GM21515 (cell line): ENCODE measurements at regions not wholly inside any gene's neighbourhood (a gene's known extent, or its start where the extent isn't known, plus 50 kb on each side); places are given as distances from the start of the nearest gene placed in this dataset.

ENCODE experiments used
- ATAC-seq: cut with Tn5 transposase; IDR thresholded peaks from one replicate; pipeline ENCODE4 v1.9.1; 2021; ENCODE audit not compliant: unreplicated experiment

GRCh38 chr20:51163996-51164600, 141.2 kb upstream of the KCNG1 start:
- ATAC-seq: no peak

- no peak for ATAC-seq
Measured at GRCh38 chr20:51162015-51162414, 139.1 kb upstream of the KCNG1 start.

- no peak for ATAC-seq
Measured at GRCh38 chr20:51160821-51161220, 137.9 kb upstream of the KCNG1 start.

GRCh38 chr20:51159981-51160380, 137.1 kb upstream of the KCNG1 start:
- ATAC-seq: no peak

GRCh38 chr20:51159303-51159702, 136.4 kb upstream of the KCNG1 start:
- no peak for ATAC-seq

GRCh38 chr20:51158226-51158625, 135.3 kb upstream of the KCNG1 start:
- no peak for ATAC-seq

GRCh38 chr20:51156041-51156982, 133.4 kb upstream of the KCNG1 start:
- ATAC-seq: no peak

- ATAC-seq: no peak
Measured at GRCh38 chr20:51154708-51155690, 132.1 kb upstream of the KCNG1 start.

- ATAC-seq: no peak
Measured at GRCh38 chr20:51153867-51154707, 131.2 kb upstream of the KCNG1 start.

GRCh38 chr20:51148941-51149340, 126.0 kb upstream of the KCNG1 start:
- no peak for ATAC-seq

- no peak for ATAC-seq
Measured at GRCh38 chr20:51144476-51144875, 121.6 kb upstream of the KCNG1 start.

- no peak for ATAC-seq
Measured at GRCh38 chr20:51143652-51144051, 120.7 kb upstream of the KCNG1 start.

- ATAC-seq: no peak
Measured at GRCh38 chr20:51142448-51142847, 119.5 kb upstream of the KCNG1 start.

- ATAC-seq: no peak
Measured at GRCh38 chr20:51140671-51141070, 117.8 kb upstream of the KCNG1 start.

GRCh38 chr20:51139891-51140290, 117.0 kb upstream of the KCNG1 start:
- ATAC-seq: no peak

GRCh38 chr20:51138576-51138975, 115.7 kb upstream of the KCNG1 start:
- no peak for ATAC-seq

GRCh38 chr20:51137461-51137860, 114.6 kb upstream of the KCNG1 start:
- ATAC-seq: no peak

- no peak for ATAC-seq
Measured at GRCh38 chr20:51135926-51136715, 113.2 kb upstream of the KCNG1 start.

- ATAC-seq: no peak
Measured at GRCh38 chr20:51134405-51134804, 111.5 kb upstream of the KCNG1 start.

- no peak for ATAC-seq
Measured at GRCh38 chr20:51132279-51132678, 109.4 kb upstream of the KCNG1 start.
